IgD-negative memory B cell (primary cell): ENCODE measurements at regions not wholly inside any gene's neighbourhood (a gene's known extent, or its start where the extent isn't known, plus 50 kb on each side); places are given as distances from the start of the nearest gene placed in this dataset.
"Not testable (repeated sequence)": the region's sequence is repeated elsewhere in the genome, so short reads cannot be mapped to it uniquely, and the experiment has no call there.

Experiments
- H3K27ac Mint-ChIP-seq, 3 donors: one replicate each; pipeline ENCODE4 v1.8.0; 2020 to 2022; ENCODE audit warnings: mild to moderate bottlenecking in 3 of 3, mixed read lengths in 3 of 3, moderate library complexity in 1 of 3
- H3K27me3 Mint-ChIP-seq: one replicate; pipeline ENCODE4 v1.8.0; 2021; ENCODE audit warnings: mixed read lengths
- H3K36me3 Mint-ChIP-seq: one replicate; pipeline ENCODE4 v1.8.0; 2020; ENCODE audit warnings: mild to moderate bottlenecking, mixed read lengths
- H3K4me1 Mint-ChIP-seq, 3 donors: one replicate each; pipeline ENCODE4 v1.8.0; 2020 to 2022; ENCODE audit warnings: mixed read lengths in 3 of 3, mild to moderate bottlenecking in 1 of 3
- H3K4me3 Mint-ChIP-seq, 4 donors: one replicate each; pipeline ENCODE4 v1.8.0; 2020 to 2022; ENCODE audit warnings: mild to moderate bottlenecking in 4 of 4, mixed read lengths in 4 of 4, moderate library complexity in 3 of 4
- H3K9me3 Mint-ChIP-seq, 3 donors: one replicate each; pipeline ENCODE4 v1.8.0; 2020 to 2021; ENCODE audit warnings: mixed read lengths in 3 of 3, mild to moderate bottlenecking in 1 of 3

DNA sequence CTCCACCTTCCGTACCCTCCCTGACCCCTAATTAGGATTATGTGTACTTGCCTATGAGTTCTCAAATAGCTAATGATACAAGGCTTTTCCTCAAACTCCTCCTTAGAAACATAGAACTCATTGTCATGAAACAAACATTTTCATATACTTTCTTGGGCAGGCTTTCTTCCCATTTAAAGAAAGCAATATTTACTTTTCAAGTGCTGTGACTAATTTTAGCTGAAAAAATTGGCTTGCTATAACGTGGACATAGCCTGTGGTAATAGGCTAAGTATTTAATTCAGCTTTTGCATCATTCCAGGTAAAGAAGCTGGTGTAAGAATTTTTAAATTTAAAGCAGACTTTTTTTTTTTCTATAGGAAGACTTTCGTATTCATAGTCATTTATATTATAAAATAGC is 208.7 kb downstream of the SOX2 start:
- Mint-ChIP-seq H3K9me3 (peaks cover 0 to 4% (median 0%) of the 10 kb centered on the region in 3 donors), H3K36me3 (no peaks in the 10 kb centered on the region), H3K4me1 (peaks cover 13 to 18% (median 14%) of the 10 kb centered on the region in 3 donors), H3K4me3 (peak overlapping the region in 1 of 4 donors; percentile 71), H3K27me3 (peaks cover 1% of the 10 kb centered on the region), H3K27ac (no peak overlapping the region)

DNA sequence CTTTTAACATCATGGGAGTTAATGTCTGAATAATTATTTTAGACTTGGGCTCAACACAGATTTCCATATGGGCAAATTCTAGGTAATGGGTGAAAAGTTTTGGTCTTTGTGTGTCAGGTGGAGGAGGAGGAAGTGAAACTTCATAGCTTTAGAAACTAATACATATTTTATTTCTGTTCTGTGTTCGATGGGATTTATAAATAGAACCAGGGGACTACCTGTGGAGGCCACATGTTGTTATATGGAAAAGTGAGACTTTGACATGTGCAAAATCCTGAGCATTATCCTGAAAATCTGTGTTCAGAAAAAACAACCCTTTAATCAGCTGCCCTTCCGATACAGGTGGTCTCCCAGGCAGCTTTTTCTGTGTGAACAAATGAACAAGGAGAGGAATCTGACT is 209.5 kb downstream of the SOX2 start:
- peaks cover 0 to 4% (median 0%) of the 10 kb centered on the region in 3 donors for H3K9me3 Mint-ChIP-seq
- H3K27ac Mint-ChIP-seq: no peak overlapping the region
- H3K27me3 Mint-ChIP-seq: peaks cover 1% of the 10 kb centered on the region
- H3K4me1 Mint-ChIP-seq: peaks cover 13 to 18% (median 14%) of the 10 kb centered on the region in 3 donors
- H3K36me3 Mint-ChIP-seq: no peaks in the 10 kb centered on the region
- H3K4me3 Mint-ChIP-seq: peak overlapping the region in 2 of 4 donors; percentile 39 to 71

DNA sequence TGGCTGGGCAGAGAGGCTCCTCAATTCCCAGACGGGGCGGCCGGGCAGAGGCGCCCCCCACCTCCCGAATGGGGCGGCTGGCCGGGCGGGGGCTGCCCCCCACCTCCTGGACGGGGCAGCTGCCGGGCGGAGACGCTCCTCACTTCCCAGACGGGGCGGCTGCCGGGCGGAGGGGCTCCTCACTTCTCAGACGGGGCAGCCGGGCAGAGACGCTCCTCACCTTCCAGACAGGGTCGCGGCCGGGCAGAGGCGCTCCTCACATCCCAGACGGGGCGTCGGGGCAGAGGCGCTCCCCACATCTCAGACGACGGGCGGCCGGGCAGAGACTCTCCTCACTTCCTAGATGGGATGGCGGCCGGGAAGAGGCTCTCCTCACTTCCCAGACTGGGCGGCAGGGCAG is 214.1 kb downstream of the SOX2 start:
- H3K27ac Mint-ChIP-seq, H3K36me3 Mint-ChIP-seq, H3K9me3 Mint-ChIP-seq, H3K4me3 Mint-ChIP-seq, H3K27me3 Mint-ChIP-seq: not testable (repeated sequence)
- peaks cover 8 to 15% (median 9%) of the 10 kb centered on the region in 3 donors for H3K4me1 Mint-ChIP-seq

DNA sequence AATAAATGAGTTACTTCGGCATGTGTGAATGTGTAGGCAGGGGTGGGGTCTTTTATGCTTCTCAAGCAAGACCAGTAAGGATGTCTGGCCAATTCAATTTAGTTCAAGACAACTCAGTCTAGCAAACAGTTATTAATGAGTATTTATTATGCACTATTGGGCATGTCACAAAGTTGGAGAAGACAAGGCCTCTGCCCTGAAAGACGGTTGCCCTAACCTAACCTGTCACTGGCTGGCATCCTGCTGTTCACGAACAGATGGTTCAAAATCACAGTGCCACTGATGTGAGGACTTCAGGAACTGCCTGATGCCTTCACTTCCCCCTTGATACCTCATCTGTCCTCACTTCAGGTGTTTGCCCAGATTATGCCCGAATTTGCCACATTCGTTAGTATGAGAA is 217.8 kb downstream of the SOX2 start:
- H3K4me1 Mint-ChIP-seq: peaks cover 10 to 18% (median 13%) of the 10 kb centered on the region in 3 donors
- no peak overlapping the region for H3K27ac Mint-ChIP-seq
- peaks cover 6% of the 10 kb centered on the region for H3K36me3 Mint-ChIP-seq
- H3K9me3 Mint-ChIP-seq: peaks cover 0 to 3% (median 0%) of the 10 kb centered on the region in 3 donors
- peaks cover 6% of the 10 kb centered on the region for H3K27me3 Mint-ChIP-seq
- H3K4me3 Mint-ChIP-seq: no peak overlapping the region

DNA sequence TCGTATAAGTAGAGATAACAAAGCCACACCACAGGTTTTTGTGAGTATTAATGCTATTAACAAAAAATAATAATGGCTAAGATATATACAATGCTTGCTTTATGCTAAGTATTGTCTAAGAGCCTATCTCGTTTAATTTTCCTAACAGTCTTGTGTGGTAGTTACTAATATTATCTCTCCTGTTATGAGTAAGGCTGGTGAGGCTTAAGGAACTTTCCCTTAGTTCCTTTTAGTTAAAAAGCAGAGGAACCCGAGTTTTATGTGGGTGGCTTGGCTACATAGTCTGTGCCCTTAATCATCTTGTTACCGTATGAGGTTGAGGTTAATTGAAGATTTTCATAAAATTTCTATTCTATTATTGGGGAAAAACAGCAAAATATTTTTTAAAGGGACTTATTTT is 218.4 kb downstream of the SOX2 start:
- peaks cover 6% of the 10 kb centered on the region for H3K27me3 Mint-ChIP-seq
- H3K36me3 Mint-ChIP-seq: peaks cover 8% of the 10 kb centered on the region
- no peak overlapping the region for H3K4me3 Mint-ChIP-seq
- H3K4me1 Mint-ChIP-seq: peaks cover 10 to 18% (median 13%) of the 10 kb centered on the region in 3 donors
- H3K27ac Mint-ChIP-seq: peak overlapping the region in 1 of 3 donors; percentile 23
- H3K9me3 Mint-ChIP-seq: peaks cover 0 to 3% (median 2%) of the 10 kb centered on the region in 3 donors

DNA sequence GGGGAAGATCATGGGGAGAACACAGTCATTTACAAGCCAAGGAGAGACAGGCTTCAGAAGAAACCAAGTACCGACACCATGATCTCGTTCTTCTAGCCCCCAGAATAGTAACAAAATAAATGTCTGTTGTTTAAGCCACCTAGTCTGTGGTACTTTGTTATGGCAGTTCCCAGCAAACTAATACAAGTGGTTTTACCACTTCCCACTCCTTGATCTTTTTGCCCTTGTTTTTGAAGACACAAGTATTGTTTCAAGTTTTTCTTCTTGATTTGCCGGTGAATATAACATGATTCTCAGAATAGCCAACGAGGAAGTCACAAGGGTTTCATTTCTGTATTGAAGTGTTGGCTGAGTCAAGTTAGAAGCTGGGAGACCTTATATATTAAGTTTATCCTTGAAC is 220.3 kb downstream of the SOX2 start:
- Mint-ChIP-seq H3K9me3 (peaks cover 0 to 3% (median 2%) of the 10 kb centered on the region in 3 donors), H3K27me3 (peaks cover 6% of the 10 kb centered on the region), H3K4me1 (peaks cover 10 to 18% (median 13%) of the 10 kb centered on the region in 3 donors), H3K36me3 (peaks cover 8% of the 10 kb centered on the region), H3K27ac (peak overlapping the region in 1 of 3 donors; percentile 17), H3K4me3 (peak overlapping the region in 2 of 4 donors; percentile 25 to 61)

DNA sequence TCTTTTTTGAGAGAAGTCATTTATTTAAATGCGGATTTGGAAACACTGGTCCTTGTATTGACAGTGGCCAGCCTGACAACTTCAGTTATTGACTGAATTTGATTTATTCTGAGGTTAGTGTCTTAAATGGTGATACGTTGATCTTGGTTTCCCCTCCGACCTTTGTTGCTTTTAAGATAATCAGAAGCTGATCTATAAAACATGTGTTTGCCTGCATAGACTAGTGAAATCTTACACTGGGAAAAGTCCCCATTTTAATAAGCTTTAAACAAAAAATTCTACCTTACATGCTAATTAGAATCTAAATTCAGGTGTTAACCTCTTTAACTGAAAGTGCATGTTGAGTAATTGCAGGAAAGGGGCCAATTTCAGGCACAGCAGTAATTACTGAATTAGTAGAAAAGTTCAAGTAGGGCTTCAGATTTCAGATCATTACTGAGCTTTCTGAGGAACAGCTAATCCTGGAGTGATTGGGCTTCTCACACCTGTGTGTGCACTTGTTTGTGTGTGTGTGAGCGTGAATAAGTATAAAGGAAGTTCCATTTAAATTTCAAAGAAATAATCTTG is 221.4 kb downstream of the SOX2 start:
- Mint-ChIP-seq H3K4me1 (peaks cover 10 to 18% (median 13%) of the 10 kb centered on the region in 3 donors), H3K27me3 (peaks cover 6% of the 10 kb centered on the region), H3K9me3 (peaks cover 0 to 2% (median under 1%) of the 10 kb centered on the region in 3 donors), H3K4me3 (no peak overlapping the region), H3K36me3 (peaks cover 8% of the 10 kb centered on the region), H3K27ac (no peak overlapping the region)

DNA sequence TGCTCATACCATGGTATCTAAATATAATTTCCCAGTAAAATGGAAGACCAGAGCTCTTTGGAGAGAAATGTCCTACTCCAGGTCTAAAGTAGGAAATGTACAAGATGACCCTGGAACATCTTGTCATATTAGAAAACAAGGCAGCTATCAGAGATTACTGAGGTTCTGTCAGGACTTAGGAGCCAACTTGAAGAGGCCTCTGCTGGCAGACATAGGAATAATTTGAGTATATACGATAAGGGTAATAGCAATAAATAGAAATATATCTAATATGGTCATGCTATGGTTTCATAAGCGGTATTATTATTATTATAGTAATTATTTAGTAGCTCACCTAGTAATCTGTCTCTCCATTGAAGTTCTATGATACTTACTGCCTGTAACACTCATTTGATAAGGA is 224.2 kb downstream of the SOX2 start:
- Mint-ChIP-seq H3K9me3 (peaks cover 0 to 2% (median 0%) of the 10 kb centered on the region in 3 donors), H3K27me3 (peaks cover 9% of the 10 kb centered on the region), H3K4me3 (no peak overlapping the region), H3K4me1 (peaks cover 11 to 16% (median 13%) of the 10 kb centered on the region in 3 donors), H3K36me3 (peaks cover 5% of the 10 kb centered on the region), H3K27ac (no peak overlapping the region)

DNA sequence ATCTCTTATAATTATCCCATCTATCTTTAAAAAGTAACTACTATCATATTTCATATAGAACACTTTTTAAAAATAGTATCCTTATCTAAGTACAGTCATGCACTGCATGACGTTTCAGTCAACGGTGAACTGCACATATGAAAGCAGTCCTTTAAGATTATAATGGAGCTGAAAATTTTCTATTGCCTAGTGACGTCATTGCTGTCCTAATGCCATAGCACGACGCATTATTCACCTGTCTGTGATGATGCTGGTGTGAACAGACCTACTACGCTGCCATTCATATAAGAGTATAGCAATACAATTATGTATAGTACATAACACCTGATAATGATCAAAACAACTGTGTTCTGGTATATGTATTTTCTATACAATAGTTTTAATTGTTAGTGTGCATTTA is 225.0 kb downstream of the SOX2 start:
- H3K27ac Mint-ChIP-seq: no peak overlapping the region
- peaks cover 9 to 16% (median 11%) of the 10 kb centered on the region in 3 donors for H3K4me1 Mint-ChIP-seq
- peaks cover 5% of the 10 kb centered on the region for H3K36me3 Mint-ChIP-seq
- H3K4me3 Mint-ChIP-seq: no peak overlapping the region
- H3K9me3 Mint-ChIP-seq: peaks cover 0 to 2% (median 0%) of the 10 kb centered on the region in 3 donors
- peaks cover 10% of the 10 kb centered on the region for H3K27me3 Mint-ChIP-seq

DNA sequence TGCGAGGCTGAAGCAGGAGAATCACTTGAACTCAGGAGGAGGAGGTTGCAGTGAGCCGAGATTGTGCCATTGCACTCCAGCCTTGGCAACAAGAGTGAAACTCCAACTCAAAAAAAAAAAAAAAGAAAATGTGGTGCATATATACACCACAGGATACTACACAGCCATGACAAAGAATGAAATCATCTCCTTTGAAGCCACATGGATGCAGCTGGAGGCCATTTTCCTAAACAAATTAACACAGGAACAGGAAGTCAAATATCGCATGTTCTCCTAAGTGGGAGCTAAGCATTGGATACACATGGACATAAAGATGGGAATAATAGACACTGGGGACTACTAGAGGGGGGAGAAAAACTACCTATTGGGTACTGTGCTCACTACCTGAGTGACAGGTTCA is 226.9 kb downstream of the SOX2 start:
- not testable (repeated sequence) for H3K4me1 Mint-ChIP-seq, H3K27me3 Mint-ChIP-seq, H3K36me3 Mint-ChIP-seq, H3K27ac Mint-ChIP-seq, H3K4me3 Mint-ChIP-seq, H3K9me3 Mint-ChIP-seq

DNA sequence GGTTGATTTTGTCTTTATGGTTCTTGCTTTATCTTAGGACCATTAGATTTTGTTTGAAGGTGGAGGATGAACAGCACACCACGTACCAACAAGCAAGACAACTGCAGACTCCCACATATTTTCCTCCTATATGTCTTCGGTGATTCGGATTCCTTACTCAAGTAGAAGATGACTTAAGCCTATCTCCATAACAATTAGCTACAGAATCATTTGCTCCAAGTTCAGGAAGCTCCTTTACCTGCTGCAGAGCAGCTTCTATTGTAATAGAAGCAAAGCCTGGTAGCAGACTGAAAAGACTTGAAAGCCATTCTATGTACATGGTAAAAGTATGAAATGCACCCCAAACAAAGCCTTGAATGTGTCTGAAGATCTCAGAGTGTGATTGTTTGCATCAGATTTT is 229.0 kb downstream of the SOX2 start:
- Mint-ChIP-seq H3K27ac (no peak overlapping the region), H3K36me3 (no peaks in the 10 kb centered on the region), H3K4me1 (peaks cover 0 to 4% (median 3%) of the 10 kb centered on the region in 3 donors), H3K27me3 (peaks cover 4% of the 10 kb centered on the region), H3K9me3 (no peaks in the 10 kb centered on the region), H3K4me3 (no peak overlapping the region)

DNA sequence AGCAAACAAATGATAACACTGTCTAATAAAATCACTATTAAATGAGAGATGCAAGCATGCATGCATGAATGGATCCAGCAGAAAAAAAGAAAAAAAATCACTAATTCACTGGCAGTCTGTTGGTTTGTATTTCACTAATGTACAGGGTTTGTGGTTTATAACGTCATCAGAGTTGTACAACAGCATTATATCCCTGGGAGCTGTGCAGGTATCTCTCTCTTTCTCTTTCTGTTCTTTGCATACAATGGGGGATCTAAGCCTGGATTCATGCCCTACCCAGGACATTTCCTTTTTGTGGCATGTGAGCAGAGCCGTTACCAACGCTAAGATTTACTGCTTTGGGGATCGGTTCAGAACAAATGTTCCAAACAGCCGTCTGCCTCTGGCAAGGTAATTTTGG is 229.5 kb downstream of the SOX2 start:
- no peaks in the 10 kb centered on the region for H3K36me3 Mint-ChIP-seq
- peaks cover 4% of the 10 kb centered on the region for H3K27me3 Mint-ChIP-seq
- peaks cover 0 to under 1% (median 0%) of the 10 kb centered on the region in 3 donors for H3K9me3 Mint-ChIP-seq
- H3K4me3 Mint-ChIP-seq: no peak overlapping the region
- H3K4me1 Mint-ChIP-seq: peaks cover 0 to 4% (median 3%) of the 10 kb centered on the region in 3 donors
- H3K27ac Mint-ChIP-seq: no peak overlapping the region

DNA sequence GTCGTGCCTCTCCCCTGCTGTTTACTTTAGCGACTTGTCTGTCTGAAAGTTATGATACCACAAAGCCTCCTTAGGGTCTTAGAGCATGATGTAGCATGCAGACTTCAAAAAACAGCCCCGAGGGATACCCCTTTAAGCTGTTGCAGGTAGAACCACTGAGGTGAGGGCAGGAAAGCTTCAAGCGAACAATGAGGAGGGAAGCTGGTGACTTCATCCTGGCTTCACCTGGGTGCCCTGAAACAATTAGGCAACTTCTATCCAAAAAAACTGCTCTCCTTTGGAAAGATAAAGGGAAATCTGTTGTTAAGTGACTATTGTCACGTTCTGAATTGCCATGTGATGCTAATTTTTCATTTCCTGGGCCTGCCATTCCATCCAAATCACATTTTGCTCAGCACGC is 231.6 kb downstream of the SOX2 start:
- no peak overlapping the region for H3K4me3 Mint-ChIP-seq
- peaks cover 4% of the 10 kb centered on the region for H3K27me3 Mint-ChIP-seq
- peaks cover 0 to 6% (median 3%) of the 10 kb centered on the region in 3 donors for H3K4me1 Mint-ChIP-seq
- peaks cover 0 to 2% (median 0%) of the 10 kb centered on the region in 3 donors for H3K9me3 Mint-ChIP-seq
- H3K36me3 Mint-ChIP-seq: peaks cover 2% of the 10 kb centered on the region
- H3K27ac Mint-ChIP-seq: no peak overlapping the region

DNA sequence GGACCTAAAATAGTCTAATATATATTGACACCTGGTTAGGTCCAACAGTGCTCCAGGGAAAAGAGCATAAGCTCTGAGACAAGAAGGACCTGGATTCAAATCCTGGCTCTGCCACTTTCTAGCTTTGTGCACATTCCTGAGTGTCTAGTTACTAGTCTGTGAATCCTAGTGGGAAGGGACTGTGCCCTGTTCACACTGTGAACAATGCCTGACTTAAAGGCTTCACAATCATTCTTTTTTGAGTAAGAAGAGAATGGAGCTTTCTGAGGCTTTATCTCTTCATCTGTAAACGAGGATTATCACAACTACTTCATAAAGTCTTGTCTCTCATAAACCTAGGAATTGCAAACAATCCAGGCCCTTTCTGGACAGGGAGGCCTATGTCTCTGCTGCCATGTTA is 235.9 kb downstream of the SOX2 start:
- Mint-ChIP-seq H3K4me3 (no peak overlapping the region), H3K9me3 (peaks cover 0 to 2% (median 2%) of the 10 kb centered on the region in 3 donors), H3K27me3 (no peaks in the 10 kb centered on the region), H3K4me1 (peaks cover 0 to 2% (median 0%) of the 10 kb centered on the region in 3 donors), H3K36me3 (peaks cover 2% of the 10 kb centered on the region), H3K27ac (no peak overlapping the region)

DNA sequence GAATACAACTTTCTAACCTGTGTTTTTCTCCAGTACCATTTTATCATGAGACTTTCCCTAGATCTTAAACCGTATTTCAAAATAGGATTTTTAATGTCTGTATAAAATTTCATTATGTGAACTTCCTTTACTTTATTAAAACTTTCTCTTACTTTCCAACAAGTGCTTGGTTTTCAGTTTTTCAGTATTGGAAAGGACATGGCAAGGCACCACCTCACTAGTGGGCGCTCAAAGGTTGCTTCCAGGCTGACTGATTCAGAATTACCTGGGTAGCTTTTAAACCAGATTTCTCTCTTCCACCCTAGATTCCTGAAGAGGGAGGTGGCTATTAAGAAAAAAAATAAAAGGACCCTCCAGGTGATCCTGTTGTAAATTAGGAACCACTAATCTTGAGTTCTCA is 236.6 kb downstream of the SOX2 start:
- Mint-ChIP-seq H3K9me3 (peaks cover 0 to 2% (median 2%) of the 10 kb centered on the region in 3 donors), H3K4me1 (peaks cover 0 to 2% (median 0%) of the 10 kb centered on the region in 3 donors), H3K4me3 (no peak overlapping the region), H3K27ac (no peak overlapping the region), H3K27me3 (no peaks in the 10 kb centered on the region), H3K36me3 (peaks cover 2% of the 10 kb centered on the region)

DNA sequence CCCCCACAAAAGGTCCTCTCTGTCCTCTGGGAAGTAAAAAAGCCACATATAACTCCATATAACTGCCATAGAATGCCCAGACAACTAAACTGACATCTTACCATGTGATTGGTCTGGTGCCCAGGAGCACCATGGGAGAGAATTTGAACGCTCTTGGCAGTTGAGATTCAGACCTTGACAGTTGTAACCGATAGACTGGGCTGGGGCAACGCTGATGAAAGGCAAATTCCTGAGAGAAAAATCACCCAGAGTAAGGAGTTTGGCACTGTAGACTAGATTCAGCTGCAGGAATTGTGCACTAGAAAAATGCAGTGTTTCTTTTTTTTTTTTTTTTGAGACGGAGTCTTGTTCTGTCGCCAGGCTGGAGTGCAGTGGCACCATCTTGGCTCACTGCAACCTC is 240.5 kb downstream of the SOX2 start:
- Mint-ChIP-seq H3K4me1 (peaks cover 0 to 2% (median 2%) of the 10 kb centered on the region in 3 donors), H3K27me3 (no peaks in the 10 kb centered on the region), H3K27ac (no peak overlapping the region), H3K9me3 (peaks cover 0 to 2% (median 0%) of the 10 kb centered on the region in 3 donors), H3K36me3 (no peaks in the 10 kb centered on the region), H3K4me3 (no peak overlapping the region)
